GM18873 (cell line): ENCODE measurements at regions not wholly inside any gene's neighbourhood (a gene's known extent, or its start where the extent isn't known, plus 50 kb on each side); places are given as distances from the start of the nearest gene placed in this dataset.
A peak's percentile ranks its signal among the peaks of the same experiment; 100 is the strongest.
"Not testable (repeated sequence)": the region's sequence is repeated elsewhere in the genome, so short reads cannot be mapped to it uniquely, and the experiment has no call there.

Source experiments
- ATAC-seq: cut with Tn5 transposase; IDR thresholded peaks from one replicate; pipeline ENCODE4 v1.9.1; 2021; ENCODE audit warnings: mild to moderate bottlenecking, moderate library complexity, moderate number of reproducible peaks; ENCODE audit not compliant: unreplicated experiment, low FRiP score

- no peak for ATAC-seq
Measured at GRCh38 chr2:203585516-203585915, 50.4 kb upstream of the RAPH1 start.

- ATAC-seq, result no peak
Measured at GRCh38 chr2:203586206-203586605, 51.1 kb upstream of the RAPH1 start.

GRCh38 chr2:203586696-203587095 lies 51.6 kb upstream of the RAPH1 start:
- ATAC-seq, result no peak

GRCh38 chr2:203590496-203590895 lies 55.4 kb upstream of the RAPH1 start:
- ATAC-seq, result no peak

GRCh38 chr2:203591642-203592041 lies 56.5 kb upstream of the RAPH1 start:
- ATAC-seq, result no peak

DNA sequence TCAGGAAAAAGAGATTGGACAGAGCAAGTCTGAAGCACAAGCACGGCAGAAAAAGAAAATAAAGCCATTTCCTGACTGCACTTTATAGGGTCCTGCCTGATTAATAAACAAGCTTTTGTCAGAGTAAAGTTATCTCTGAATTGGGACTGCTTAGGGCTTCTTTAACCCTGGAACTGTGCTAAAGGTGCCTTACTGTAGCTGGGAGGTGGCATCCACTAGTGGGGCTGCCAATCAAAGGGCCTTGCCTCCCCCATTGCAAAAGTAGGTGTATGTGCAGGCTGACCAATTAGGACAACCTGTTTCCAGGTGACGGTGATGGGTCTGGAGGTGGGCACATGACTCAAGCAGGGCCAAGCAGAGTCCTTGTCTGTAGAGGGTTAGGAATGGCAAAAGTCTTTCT lies 57.4 kb upstream of the RAPH1 start:
- ATAC-seq, result no peak

DNA sequence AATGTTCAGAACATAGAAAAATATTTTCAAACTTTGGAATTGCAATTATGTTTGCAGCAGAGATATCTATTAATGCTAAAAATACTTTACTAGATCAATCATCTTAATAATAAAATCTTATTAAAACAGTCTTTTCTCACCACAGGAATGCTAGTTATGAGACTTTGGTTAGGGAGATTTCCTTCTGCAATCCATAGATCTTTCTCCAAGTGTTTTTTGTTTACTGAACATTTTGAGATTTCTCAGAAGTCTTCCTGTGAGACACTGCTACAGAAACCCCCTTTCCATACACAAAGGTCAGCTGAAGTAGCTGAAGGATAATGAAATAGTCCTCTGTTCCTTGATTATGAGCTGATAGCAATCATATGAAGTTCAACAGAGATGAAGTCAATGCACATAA lies 59.4 kb upstream of the RAPH1 start:
- ATAC-seq, result no peak

- ATAC-seq, result no peak
Measured at GRCh38 chr2:203596183-203596582, 61.1 kb upstream of the RAPH1 start.

GRCh38 chr2:203599509-203599908 lies 64.4 kb upstream of the RAPH1 start:
- ATAC-seq, result peak; percentile 56

DNA sequence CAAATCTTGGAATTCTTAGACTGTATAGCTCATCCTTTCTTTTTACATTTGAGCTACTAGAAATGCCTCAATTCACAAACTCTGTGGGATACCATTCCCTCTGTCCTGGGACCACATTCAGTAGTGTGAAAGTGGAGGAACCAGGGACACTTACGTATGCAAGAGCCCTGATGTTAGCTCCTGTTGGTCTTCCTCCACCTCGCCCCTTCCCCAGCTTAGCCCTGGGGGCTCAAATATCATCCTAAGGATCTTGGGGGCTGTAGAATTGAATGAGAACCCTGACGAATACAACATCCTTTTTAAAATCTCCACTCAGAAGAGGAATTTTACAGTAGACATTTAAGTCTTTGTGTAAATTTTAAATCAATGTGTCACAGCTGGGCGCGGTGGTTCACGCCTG lies 65.2 kb upstream of the RAPH1 start:
- ATAC-seq, result no peak

- no peak for ATAC-seq
Measured at GRCh38 chr2:203603456-203604389, 68.6 kb upstream of the RAPH1 start.

DNA sequence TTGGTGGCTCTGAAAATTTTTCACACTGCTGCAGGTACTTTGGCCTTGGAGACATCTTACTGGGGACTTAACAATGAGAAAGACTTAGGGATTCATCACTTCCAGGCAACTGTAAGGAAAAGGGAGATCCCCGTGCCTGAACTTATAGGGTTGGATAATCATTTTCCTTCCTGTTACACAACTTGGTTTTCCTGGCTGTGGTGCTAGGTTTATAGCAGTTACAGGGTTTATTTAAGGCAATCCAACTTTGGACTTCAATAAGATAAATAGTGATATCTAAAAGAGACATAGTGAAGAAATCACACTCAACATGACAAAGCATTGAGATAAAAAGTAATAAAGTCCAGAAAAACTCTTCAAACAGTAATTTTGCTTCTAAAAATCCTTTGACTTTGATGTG lies 70.2 kb upstream of the RAPH1 start:
- no peak for ATAC-seq

DNA sequence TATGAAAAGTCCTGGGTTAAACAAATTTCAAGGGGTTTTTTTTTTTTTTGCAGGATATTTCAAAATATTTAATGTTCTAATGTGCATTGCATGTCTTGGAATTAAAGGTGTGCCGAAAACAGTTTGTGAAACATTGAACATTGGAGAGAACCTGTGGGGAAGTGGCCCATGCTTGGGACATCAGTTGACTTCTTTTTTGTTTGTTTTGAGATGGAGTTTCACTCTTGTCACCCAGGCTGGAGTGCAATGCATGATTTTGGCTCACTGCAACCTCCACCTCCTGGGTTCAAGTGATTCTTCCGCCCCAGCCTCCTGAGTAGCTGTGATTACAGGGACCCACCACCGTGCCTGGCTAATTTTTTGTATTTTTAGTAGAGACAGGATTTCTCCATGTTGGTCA lies 71.0 kb upstream of the RAPH1 start:
- ATAC-seq, result no peak

- no peak for ATAC-seq
Measured at GRCh38 chr2:203610558-203610957, 75.5 kb upstream of the RAPH1 start.

GRCh38 chr2:203612246-203612645 lies 77.1 kb upstream of the RAPH1 start:
- ATAC-seq, result no peak

DNA sequence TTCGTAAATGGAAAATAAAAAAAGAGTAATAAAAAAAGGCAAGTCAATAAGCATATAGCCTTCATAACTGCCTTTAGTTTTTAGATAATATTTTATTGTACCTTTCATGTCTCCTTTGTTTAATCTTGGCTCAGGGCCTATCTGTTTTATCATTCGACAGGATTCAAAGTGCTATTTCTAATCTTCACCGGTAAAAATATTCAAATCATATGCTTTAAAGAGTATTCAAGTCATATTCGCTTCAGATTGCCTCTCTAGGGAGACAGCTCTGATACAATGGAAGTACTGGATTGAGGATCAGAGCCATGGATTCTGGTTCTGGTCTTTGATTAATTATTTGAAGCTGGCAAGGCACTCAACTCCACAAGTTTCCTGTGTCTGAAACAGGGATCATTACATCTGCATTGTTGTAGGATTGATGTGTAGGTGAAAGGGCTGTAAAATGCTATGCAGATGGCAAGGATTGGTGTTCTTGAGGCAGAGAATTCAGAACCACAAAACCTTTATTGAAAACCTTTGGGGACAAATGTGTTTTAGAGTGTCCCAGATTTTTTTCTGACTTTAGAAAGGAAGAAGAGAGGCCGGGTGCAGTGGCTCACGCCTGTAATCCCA lies 84.3 kb upstream of the RAPH1 start:
- no peak for ATAC-seq

DNA sequence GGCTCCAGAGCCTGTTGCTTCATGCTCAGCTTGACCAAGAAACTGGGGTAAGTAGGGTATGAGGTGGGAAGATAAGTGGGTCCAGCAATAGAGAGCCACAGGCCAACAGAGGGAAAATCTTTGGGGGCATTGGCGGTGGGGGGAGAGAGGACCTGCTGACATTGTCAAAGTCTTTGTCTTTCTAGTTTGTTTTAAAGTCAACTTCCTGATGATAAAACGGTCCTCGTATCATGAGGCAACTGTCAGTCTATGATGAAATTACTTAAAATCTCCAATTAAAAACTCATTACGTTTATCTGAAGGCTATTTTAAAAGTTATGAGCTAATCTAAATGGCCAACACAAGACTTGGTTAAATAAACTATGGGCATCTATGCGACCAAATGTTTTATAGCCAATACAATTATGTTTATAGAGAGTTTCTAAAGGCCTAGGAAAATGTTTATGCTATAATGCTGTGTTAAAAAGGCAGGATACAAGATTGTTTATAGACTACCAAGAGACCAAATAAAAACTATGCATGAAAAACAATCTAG lies 84.4 kb upstream of the CD28 start:
- ATAC-seq, result no peak

GRCh38 chr2:203623096-203623495 lies 83.3 kb upstream of the CD28 start:
- no peak for ATAC-seq

- no peak for ATAC-seq
Measured at GRCh38 chr2:203623661-203624060, 82.8 kb upstream of the CD28 start.

DNA sequence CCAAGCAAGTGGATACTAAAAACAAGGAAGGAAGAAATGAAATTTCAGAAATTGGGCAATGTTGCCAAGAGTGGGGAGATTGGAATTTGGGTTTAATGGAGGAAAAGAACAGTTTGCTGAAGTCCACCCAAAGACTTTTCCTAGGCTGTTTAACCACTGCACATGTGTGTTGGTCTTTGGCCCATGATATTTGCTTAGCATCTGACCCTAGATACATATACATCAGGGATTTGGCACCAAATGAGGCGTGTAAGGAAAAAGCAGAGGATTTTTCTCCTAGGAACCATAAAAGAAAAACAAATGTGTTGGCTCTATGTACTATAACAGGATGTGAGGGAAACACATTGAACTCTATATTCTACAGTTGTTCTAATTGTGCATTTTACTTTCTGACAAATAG lies 80.7 kb upstream of the CD28 start:
- no peak for ATAC-seq

- not testable (repeated sequence) for ATAC-seq
Measured at GRCh38 chr2:203626247-203626646, 80.2 kb upstream of the CD28 start.
